ENCODE measurements at regions not wholly inside any gene's neighbourhood (a gene's known extent, or its start where the extent isn't known, plus 50 kb on each side); places are given as distances from the start of the nearest gene placed in this dataset.

GRCh38 chr5:167011196-167011595, 1280.2 kb upstream of the WWC1 start:
- TF ChIP-seq POLR2AphosphoS5 (IDR thresholded peaks at IDR 0.05) (no peak), POLR2A (IDR thresholded peaks at IDR 0.05) (no peak)
- TF ChIP-seq, protein P1, sequence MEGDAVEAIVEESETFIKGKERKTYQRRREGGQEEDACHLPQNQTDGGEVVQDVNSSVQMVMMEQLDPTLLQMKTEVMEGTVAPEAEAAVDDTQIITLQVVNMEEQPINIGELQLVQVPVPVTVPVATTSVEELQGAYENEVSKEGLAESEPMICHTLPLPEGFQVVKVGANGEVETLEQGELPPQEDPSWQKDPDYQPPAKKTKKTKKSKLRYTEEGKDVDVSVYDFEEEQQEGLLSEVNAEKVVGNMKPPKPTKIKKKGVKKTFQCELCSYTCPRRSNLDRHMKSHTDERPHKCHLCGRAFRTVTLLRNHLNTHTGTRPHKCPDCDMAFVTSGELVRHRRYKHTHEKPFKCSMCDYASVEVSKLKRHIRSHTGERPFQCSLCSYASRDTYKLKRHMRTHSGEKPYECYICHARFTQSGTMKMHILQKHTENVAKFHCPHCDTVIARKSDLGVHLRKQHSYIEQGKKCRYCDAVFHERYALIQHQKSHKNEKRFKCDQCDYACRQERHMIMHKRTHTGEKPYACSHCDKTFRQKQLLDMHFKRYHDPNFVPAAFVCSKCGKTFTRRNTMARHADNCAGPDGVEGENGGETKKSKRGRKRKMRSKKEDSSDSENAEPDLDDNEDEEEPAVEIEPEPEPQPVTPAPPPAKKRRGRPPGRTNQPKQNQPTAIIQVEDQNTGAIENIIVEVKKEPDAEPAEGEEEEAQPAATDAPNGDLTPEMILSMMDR (IDR thresholded peaks at IDR 0.05 in 8 of 11, conservative IDR thresholded peaks at IDR 0.05 in 3 of 11): no peak
- Histone ChIP-seq H3K27ac (no peak overlapping the region), H3K36me3 (no peaks in the 10 kb centered on the region), H3K9me3 (peaks cover 0 to 7% (median 0%) of the 10 kb centered on the region in 8 donors), H3K27me3 (replicated peaks in 1 of 7) (no peaks in the 10 kb centered on the region), H3K4me3 (no peak overlapping the region), H3K4me1 (no peaks in the 10 kb centered on the region)
- intact Hi-C loops (cut with DNase I; ENCODE audit: low total_unique reads): no loop called here
- WGBS, 5 donors: 57 to 67% (median 59%) methylated on average over 2 of the region's 2 CpGs
- no peak for DNase-seq

- H3K27me3 ChIP-seq (replicated peaks in 1 of 7): no peaks in the 10 kb centered on the region
- no peak for DNase-seq
- no peak overlapping the region for H3K4me3 ChIP-seq
- no peaks in the 10 kb centered on the region for H3K4me1 ChIP-seq
- H3K27ac ChIP-seq: no peak overlapping the region
- no peaks in the 10 kb centered on the region for H3K36me3 ChIP-seq
- peaks cover 0 to 7% (median 0%) of the 10 kb centered on the region in 8 donors for H3K9me3 ChIP-seq
- TF ChIP-seq POLR2A (IDR thresholded peaks at IDR 0.05): no peak
- TF ChIP-seq POLR2AphosphoS5 (IDR thresholded peaks at IDR 0.05): no peak
- TF ChIP-seq, protein P1 (IDR thresholded peaks at IDR 0.05 in 8 of 11, conservative IDR thresholded peaks at IDR 0.05 in 3 of 11): no peak
- intact Hi-C loops (cut with DNase I; ENCODE audit: low total_unique reads): no loop called here
- 45 to 60% (median 59%) methylated on average over 2 of the region's 2 CpGs for WGBS, 5 donors
Measured at GRCh38 chr5:167012123-167013034, 1279.1 kb upstream of the WWC1 start.

DNA sequence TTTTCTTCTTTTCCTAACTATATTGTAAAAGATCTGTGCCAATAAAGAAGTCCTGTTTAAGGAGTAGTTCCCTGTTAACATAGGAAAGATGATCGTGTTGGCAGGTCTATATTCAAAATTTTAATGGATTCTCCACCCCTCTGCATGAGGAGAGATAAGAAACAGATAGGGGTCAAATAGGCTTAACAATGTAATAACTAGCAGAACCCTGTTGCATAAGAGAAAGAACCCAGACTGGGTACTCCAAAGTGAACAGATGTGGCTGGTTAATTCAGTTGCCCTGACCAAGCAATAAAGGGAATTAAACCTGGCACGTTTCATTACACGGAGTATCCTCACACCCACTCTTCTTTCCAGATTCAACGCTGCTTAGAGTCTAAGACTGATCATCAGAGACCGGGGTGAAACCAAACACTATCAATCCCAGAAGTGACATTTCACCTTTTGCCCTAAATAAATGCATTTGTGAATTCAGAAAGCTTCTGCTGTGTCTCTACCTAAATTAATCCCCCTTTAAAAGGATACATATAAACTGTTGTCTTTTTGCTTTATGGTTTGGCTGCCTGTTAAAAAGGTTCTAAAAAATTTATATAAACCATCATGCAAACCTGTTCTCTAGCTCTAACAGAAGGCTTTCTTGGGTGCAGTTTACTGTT, 1276.9 kb upstream of the WWC1 start:
- Histone ChIP-seq H3K4me1 (no peaks in the 10 kb centered on the region), H3K36me3 (no peaks in the 10 kb centered on the region), H3K27ac (no peak overlapping the region), H3K9me3 (peaks cover 0 to 7% (median 0%) of the 10 kb centered on the region in 8 donors), H3K27me3 (replicated peaks in 1 of 7) (no peaks in the 10 kb centered on the region), H3K4me3 (no peak overlapping the region)
- TF ChIP-seq, protein P1 (IDR thresholded peaks at IDR 0.05 in 8 of 11, conservative IDR thresholded peaks at IDR 0.05 in 3 of 11): no peak
- no peak for TF ChIP-seq POLR2AphosphoS5 (IDR thresholded peaks at IDR 0.05)
- TF ChIP-seq POLR2A (IDR thresholded peaks at IDR 0.05): no peak
- intact Hi-C loops (cut with DNase I; ENCODE audit: low total_unique reads): no loop called here
- no peak for DNase-seq
- 55 to 76% (median 69%) methylated on average over 5 of the region's 5 CpGs for WGBS, 5 donors

- no peak overlapping the region for H3K4me3 ChIP-seq
- no peaks in the 10 kb centered on the region for H3K27me3 ChIP-seq (replicated peaks in 1 of 7)
- DNase-seq: no peak
- TF ChIP-seq POLR2AphosphoS5 (IDR thresholded peaks at IDR 0.05): no peak
- no peak for TF ChIP-seq POLR2A (IDR thresholded peaks at IDR 0.05)
- TF ChIP-seq, protein P1 (IDR thresholded peaks at IDR 0.05 in 8 of 11, conservative IDR thresholded peaks at IDR 0.05 in 3 of 11): no peak
- intact Hi-C loops (cut with DNase I; ENCODE audit: low total_unique reads): no loop called here
- no peaks in the 10 kb centered on the region for H3K9me3 ChIP-seq
- WGBS, 5 donors: 44 to 62% (median 61%) methylated on average over 1 of the region's 1 CpG
- no peaks in the 10 kb centered on the region for H3K36me3 ChIP-seq
- no peaks in the 10 kb centered on the region for H3K4me1 ChIP-seq
- H3K27ac ChIP-seq: no peak overlapping the region
Measured at GRCh38 chr5:167020418-167020817, 1271.0 kb upstream of the WWC1 start.
